Hematopoietic multipotent progenitor cell treated with erythropoietin and hydrocortisone succinate and interleukin-3 and kit ligand, for 17 days (in vitro differentiated cells): ENCODE measurements at regions not wholly inside any gene's neighbourhood (a gene's known extent, or its start where the extent isn't known, plus 50 kb on each side); places are given as distances from the start of the nearest gene placed in this dataset.
"Not testable (repeated sequence)": the region's sequence is repeated elsewhere in the genome, so short reads cannot be mapped to it uniquely, and the experiment has no call there.

Experiments used
- DNase-seq: peaks from one replicate; pipeline ENCODE4 v3.0.0-alpha.2; 2015; ENCODE audit warnings: low spot score

DNA sequence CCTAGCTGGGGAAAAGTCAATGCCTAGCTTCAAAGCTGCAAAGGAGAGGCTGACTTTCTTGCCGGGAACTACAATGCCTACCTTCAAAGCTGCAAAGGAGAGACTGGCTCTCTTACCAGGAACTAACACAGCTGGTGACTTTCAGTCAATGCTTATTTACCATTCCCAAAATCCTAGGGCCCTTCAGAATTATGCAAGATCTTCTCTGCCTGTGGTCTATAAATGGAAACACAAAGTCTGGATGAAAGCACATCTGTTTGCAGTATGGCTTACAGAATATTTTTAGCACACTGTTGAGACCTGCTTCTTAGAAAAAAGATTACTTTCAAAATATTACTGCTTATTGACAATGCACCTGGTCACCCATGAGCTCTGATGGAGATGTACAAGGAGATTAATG lies 259.4 kb downstream of the PLK2 start:
- no peak for DNase-seq

DNA sequence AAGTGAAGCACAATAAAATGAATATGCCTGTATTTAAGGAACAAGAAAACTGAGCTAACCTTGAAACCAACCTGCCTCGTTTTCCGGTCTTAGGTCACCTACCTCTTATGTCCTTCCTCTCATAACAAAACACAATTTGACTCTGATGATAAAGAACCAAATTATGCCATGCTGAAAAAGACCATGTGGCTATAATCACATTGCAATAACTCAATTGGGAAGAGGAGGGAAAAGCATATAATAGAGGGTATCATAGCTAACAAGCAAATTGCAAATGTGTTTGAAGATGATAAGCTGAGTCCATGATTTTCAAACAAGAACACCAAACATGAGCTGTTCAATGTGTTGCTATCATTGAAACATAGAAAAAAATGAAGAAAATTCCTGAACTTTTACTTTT lies 260.8 kb downstream of the PLK2 start:
- DNase-seq = no peak

GRCh38 chr5:58198330-58198729 lies 261.6 kb downstream of the PLK2 start:
- no peak for DNase-seq

- no peak for DNase-seq
Measured at GRCh38 chr5:58197875-58198274, 262.0 kb downstream of the PLK2 start.

- DNase-seq = no peak
Measured at GRCh38 chr5:58191443-58191842, 268.4 kb downstream of the PLK2 start.

GRCh38 chr5:58188262-58188651 lies 271.6 kb downstream of the PLK2 start:
- no peak for DNase-seq

GRCh38 chr5:58187432-58188261 lies 272.2 kb downstream of the PLK2 start:
- no peak for DNase-seq

DNA sequence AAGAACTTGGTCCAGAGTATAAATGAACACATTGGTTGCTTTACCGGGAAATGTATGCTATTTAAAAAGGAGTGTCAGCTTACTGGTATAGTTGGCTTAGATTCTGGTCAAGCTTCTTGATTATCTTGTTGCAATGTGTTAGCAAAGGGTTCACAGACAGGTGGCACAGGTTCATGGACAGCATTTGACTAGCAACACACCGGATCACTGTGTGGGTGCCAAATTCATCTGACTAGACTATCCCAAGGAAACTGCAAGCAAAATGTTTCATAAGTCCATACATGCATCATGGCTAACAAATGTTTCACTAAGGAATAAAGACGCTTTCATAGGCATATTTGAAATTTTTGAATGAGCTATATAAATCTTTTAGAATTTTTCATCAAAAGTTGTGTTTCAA lies 274.1 kb downstream of the PLK2 start:
- DNase-seq = no peak

GRCh38 chr5:58185397-58185796 lies 274.5 kb downstream of the PLK2 start:
- no peak for DNase-seq

DNA sequence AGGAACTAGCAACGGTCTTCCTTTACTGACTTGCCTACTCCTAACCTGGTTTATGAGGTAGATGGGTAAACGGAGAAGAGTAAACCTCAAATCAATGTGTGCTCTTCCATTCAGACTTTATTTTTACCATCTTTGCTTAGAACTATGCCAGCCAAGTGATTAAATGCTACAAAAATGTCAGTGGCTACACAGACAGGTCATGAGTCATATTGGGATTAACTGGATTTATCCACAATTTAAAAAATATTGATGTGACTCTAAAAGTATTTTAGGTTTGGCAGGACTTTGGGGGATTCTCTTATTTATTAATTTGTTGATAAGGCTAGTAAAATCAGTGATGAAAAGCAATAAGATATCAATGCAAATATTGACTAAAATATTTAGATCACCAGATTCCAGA lies 275.0 kb downstream of the PLK2 start:
- DNase-seq = no peak

GRCh38 chr5:58183786-58184085 lies 276.1 kb downstream of the PLK2 start:
- DNase-seq = no peak

GRCh38 chr5:58183078-58183785 lies 276.7 kb downstream of the PLK2 start:
- no peak for DNase-seq

DNA sequence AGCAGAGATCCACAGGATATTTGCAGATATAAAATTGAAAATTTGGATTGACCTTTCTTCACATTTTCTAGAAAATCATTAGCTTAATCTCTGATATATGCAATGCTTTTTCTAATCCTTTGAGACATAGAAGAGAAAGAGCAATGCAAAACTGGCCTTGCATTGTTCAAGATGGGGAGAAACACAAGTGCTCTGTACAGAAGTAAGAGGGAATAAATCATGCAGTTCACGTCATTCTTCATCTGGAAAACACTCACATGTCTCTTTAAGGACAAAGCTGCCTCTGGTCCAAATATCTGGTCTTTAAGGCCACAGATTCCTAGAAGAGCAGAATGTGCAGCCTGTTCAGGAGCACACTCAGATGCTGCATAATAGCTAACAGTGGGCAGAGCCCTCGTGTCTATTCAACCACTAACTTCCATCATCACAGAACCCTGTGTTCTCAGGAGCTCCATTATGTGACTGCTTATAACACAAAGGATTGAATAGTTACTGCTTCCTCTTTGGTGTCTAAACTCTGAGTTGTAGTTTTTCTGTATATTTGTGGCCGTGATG lies 277.5 kb downstream of the PLK2 start:
- no peak for DNase-seq

GRCh38 chr5:58181578-58182286 lies 278.2 kb downstream of the PLK2 start:
- no peak for DNase-seq

- DNase-seq = no peak
Measured at GRCh38 chr5:58172946-58173345, 286.9 kb downstream of the PLK2 start.

DNA sequence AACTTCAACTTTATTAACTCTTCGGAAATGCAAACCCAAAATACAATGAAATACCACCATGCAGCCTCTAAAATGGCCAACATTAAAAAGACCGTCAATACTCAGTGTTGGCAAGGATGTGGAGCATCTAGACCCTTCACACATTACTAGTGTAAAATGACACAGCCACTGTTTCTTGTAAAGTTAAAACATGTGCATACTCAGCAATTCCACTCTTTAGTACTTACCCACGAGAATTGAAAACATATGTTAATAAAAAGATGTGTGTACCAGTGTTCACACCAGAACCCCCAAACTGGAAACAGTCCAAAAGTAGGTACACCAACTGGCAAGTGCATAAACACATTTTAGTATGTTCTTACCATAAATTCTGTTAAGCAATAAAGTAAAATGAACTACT lies 294.7 kb downstream of the PLK2 start:
- no peak for DNase-seq

DNA sequence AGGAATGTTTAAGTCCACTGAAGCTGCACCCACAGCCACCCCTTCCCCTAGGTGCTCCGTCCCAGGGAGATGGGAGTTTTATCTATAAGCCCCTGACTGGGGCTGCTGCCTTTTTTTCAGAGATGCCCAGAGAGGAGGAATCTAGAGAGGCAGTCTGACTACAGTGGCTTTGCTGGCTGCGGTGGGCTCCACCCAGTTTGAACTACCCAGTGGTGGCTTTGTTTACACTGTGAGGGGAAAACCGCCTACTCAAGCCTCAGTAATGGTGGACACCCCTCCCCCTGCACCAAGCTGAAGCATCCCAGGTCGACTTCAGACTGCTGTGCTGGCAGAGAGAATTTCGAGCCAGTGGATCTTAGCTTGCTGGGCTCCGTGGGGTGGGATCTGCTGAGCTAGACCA lies 298.0 kb downstream of the PLK2 start:
- DNase-seq = not testable (repeated sequence)

GRCh38 chr5:58156973-58157701 lies 302.7 kb downstream of the PLK2 start:
- DNase-seq = no peak

GRCh38 chr5:58156361-58156760 lies 303.5 kb downstream of the PLK2 start:
- no peak for DNase-seq

- DNase-seq = no peak
Measured at GRCh38 chr5:58153255-58153654, 306.6 kb downstream of the PLK2 start.

DNA sequence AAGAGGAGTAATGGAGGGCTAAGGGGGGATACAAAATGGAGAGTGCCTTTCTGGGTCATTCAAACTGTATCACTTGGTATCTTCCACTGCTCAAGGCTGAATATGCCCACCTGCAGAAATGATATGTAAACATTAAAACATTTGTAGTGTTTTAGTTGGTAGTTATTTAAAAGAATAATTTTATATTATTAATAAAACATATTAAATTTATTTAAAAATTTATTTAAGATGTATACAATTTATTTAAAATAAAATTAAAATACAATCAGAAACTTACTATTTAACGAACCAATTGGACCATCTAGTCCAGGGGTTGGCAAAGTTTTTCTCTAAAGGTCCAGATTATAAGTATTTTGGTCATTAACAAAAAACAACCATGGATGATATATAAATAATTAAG lies 308.5 kb downstream of the PLK2 start:
- DNase-seq = no peak

DNA sequence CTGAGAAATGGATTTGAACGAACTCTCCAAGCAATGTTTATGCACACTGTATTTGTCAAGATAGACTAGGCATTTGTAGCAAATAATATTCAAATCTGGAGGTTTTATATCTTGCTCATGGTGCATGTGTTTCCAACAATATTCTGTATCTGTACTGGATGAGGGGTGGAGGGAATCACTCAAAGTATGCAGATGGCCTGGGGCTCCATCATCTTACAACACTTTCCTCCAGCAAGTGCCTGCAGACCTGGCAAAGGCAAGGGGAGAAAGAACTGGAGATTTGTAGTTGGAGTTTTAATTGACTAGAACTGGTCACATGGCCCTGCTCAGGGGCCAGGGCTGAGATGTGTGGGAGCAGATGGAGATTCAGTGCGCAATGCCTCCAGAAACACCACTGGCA lies 309.0 kb downstream of the PLK2 start:
- DNase-seq = no peak
